ENCODE measurements at regions not wholly inside any gene's neighbourhood (a gene's known extent, or its start where the extent isn't known, plus 50 kb on each side); places are given as distances from the start of the nearest gene placed in this dataset.

- ATAC-seq (no peak), DNase-seq (no peak)
- no peaks in the 10 kb centered on the region for H3K4me1 ChIP-seq (ENCODE audit: control insufficient read depth in 2 of 2, insufficient read depth in 2 of 2, low read length in 2 of 2)
- intact Hi-C loops (cut with micrococcal nuclease) = no loop called here
- POLR2A ChIA-PET = no interaction called here
- Mint-ChIP-seq H3K27ac (no peak overlapping the region), H3K27me3 (peaks cover 0 to 4% (median 0%) of the 10 kb centered on the region in 5 donors), H3K4me3 (no peak overlapping the region), H3K9me3 (peaks cover 0 to 43% (median 22%) of the 10 kb centered on the region in 11 donors), H3K36me3 (peaks cover 2 to 34% (median 27%) of the 10 kb centered on the region in 5 donors), H3K4me1 (no peaks in the 10 kb centered on the region)
- no peak overlapping the region for H3K4me3 ChIP-seq (ENCODE audit: low read length)
- CTCF ChIA-PET = no interaction called here
- no peaks in the 10 kb centered on the region for H3K27me3 ChIP-seq (ENCODE audit: control insufficient read depth in 2 of 2, insufficient read depth in 2 of 2, low read length in 2 of 2)
- H3K27ac ChIP-seq (ENCODE audit: low read depth, low read length) = no peak overlapping the region
- peaks cover 0 to 5% (median 0%) of the 10 kb centered on the region in 3 experiments for H3K36me3 ChIP-seq (ENCODE audit: control insufficient read depth in 2 of 3, insufficient read depth in 3 of 3, low read length in 3 of 3)
- H3K9me3 ChIP-seq (ENCODE audit: control insufficient read depth in 2 of 3, low read length in 3 of 3) = peaks cover 0 to 27% (median 4%) of the 10 kb centered on the region in 3 experiments
Observed at GRCh38 chr19:5253406-5254110, 87.1 kb downstream of the PTPRS start.

- Mint-ChIP-seq H3K9me3 (peaks cover 0 to 38% (median 16%) of the 10 kb centered on the region in 11 donors), H3K27me3 (peaks cover 0 to 5% (median 0%) of the 10 kb centered on the region in 5 donors), H3K4me3 (no peak overlapping the region), H3K27ac (no peak overlapping the region), H3K36me3 (peaks cover 2 to 31% (median 27%) of the 10 kb centered on the region in 5 donors), H3K4me1 (no peaks in the 10 kb centered on the region)
- Histone ChIP-seq H3K4me3 (ENCODE audit: low read length) (no peak overlapping the region), H3K9me3 (ENCODE audit: control insufficient read depth in 2 of 3, low read length in 3 of 3) (peaks cover 0 to 19% (median under 1%) of the 10 kb centered on the region in 3 experiments), H3K36me3 (ENCODE audit: control insufficient read depth in 2 of 3, insufficient read depth in 3 of 3, low read length in 3 of 3) (peaks cover 0 to 5% (median 0%) of the 10 kb centered on the region in 3 experiments), H3K4me1 (ENCODE audit: control insufficient read depth in 2 of 2, insufficient read depth in 2 of 2, low read length in 2 of 2) (no peaks in the 10 kb centered on the region), H3K27me3 (ENCODE audit: control insufficient read depth in 2 of 2, insufficient read depth in 2 of 2, low read length in 2 of 2) (no peaks in the 10 kb centered on the region), H3K27ac (ENCODE audit: low read depth, low read length) (no peak overlapping the region)
- DNase-seq (no peak), ATAC-seq (no peak)
- intact Hi-C loops (cut with micrococcal nuclease) = no loop called here
- ChIA-PET CTCF (no interaction called here), POLR2A (no interaction called here)
Observed at GRCh38 chr19:5251096-5252065, 89.2 kb downstream of the PTPRS start.

GRCh38 chr19:5250127-5250659, 90.4 kb downstream of the PTPRS start:
- Histone ChIP-seq H3K4me3 (ENCODE audit: low read length) (no peak overlapping the region), H3K4me1 (ENCODE audit: control insufficient read depth in 2 of 2, insufficient read depth in 2 of 2, low read length in 2 of 2) (no peaks in the 10 kb centered on the region), H3K27ac (ENCODE audit: low read depth, low read length) (no peak overlapping the region), H3K27me3 (ENCODE audit: control insufficient read depth in 2 of 2, insufficient read depth in 2 of 2, low read length in 2 of 2) (no peaks in the 10 kb centered on the region), H3K9me3 (ENCODE audit: control insufficient read depth in 2 of 3, low read length in 3 of 3) (peaks cover 0 to 9% (median 0%) of the 10 kb centered on the region in 3 experiments), H3K36me3 (ENCODE audit: control insufficient read depth in 2 of 3, insufficient read depth in 3 of 3, low read length in 3 of 3) (peaks cover 0 to 5% (median 0%) of the 10 kb centered on the region in 3 experiments)
- ATAC-seq (no peak), DNase-seq (no peak)
- intact Hi-C loops (cut with micrococcal nuclease) = no loop called here
- H3K27ac Mint-ChIP-seq = no peak overlapping the region
- no peak overlapping the region for H3K4me3 Mint-ChIP-seq
- H3K9me3 Mint-ChIP-seq = peaks cover 0 to 26% (median 12%) of the 10 kb centered on the region in 11 donors
- H3K27me3 Mint-ChIP-seq = peaks cover 0 to 5% (median 0%) of the 10 kb centered on the region in 5 donors
- H3K36me3 Mint-ChIP-seq = peaks cover under 1 to 21% (median 15%) of the 10 kb centered on the region in 5 donors
- ChIA-PET CTCF (no interaction called here), POLR2A (no interaction called here)
- H3K4me1 Mint-ChIP-seq = no peaks in the 10 kb centered on the region

GRCh38 chr19:5249526-5249925, 91.1 kb downstream of the PTPRS start:
- H3K9me3 Mint-ChIP-seq = peaks cover 0 to 19% (median 7%) of the 10 kb centered on the region in 11 donors
- H3K36me3 Mint-ChIP-seq = peaks cover 0 to 18% (median 10%) of the 10 kb centered on the region in 5 donors
- Histone ChIP-seq H3K4me1 (ENCODE audit: control insufficient read depth in 2 of 2, insufficient read depth in 2 of 2, low read length in 2 of 2) (no peaks in the 10 kb centered on the region), H3K36me3 (ENCODE audit: control insufficient read depth in 2 of 3, insufficient read depth in 3 of 3, low read length in 3 of 3) (no peaks in the 10 kb centered on the region), H3K4me3 (ENCODE audit: low read length) (no peak overlapping the region), H3K27ac (ENCODE audit: low read depth, low read length) (no peak overlapping the region), H3K27me3 (ENCODE audit: control insufficient read depth in 2 of 2, insufficient read depth in 2 of 2, low read length in 2 of 2) (no peaks in the 10 kb centered on the region), H3K9me3 (ENCODE audit: control insufficient read depth in 2 of 3, low read length in 3 of 3) (peaks cover 0 to 2% (median 0%) of the 10 kb centered on the region in 3 experiments)
- H3K4me1 Mint-ChIP-seq = no peaks in the 10 kb centered on the region
- H3K4me3 Mint-ChIP-seq = no peak overlapping the region
- POLR2A ChIA-PET = no interaction called here
- CTCF ChIA-PET = interaction anchor here (0.5 kb wide), 1 partner anchor 214 kb away, joined by 4 read pairs; no protein-coding TSS in a partner anchor
- ATAC-seq = no peak
- DNase-seq = no peak
- H3K27me3 Mint-ChIP-seq = peaks cover 0 to 5% (median 0%) of the 10 kb centered on the region in 5 donors
- no peak overlapping the region for H3K27ac Mint-ChIP-seq
- intact Hi-C loops (cut with micrococcal nuclease) = no loop called here

GRCh38 chr19:5247957-5248705, 92.5 kb downstream of the PTPRS start:
- Histone ChIP-seq H3K4me1 (ENCODE audit: control insufficient read depth in 2 of 2, insufficient read depth in 2 of 2, low read length in 2 of 2) (no peaks in the 10 kb centered on the region), H3K9me3 (ENCODE audit: control insufficient read depth in 2 of 3, low read length in 3 of 3) (no peaks in the 10 kb centered on the region), H3K4me3 (ENCODE audit: low read length) (no peak overlapping the region), H3K27me3 (ENCODE audit: control insufficient read depth in 2 of 2, insufficient read depth in 2 of 2, low read length in 2 of 2) (no peaks in the 10 kb centered on the region), H3K36me3 (ENCODE audit: control insufficient read depth in 2 of 3, insufficient read depth in 3 of 3, low read length in 3 of 3) (no peaks in the 10 kb centered on the region), H3K27ac (ENCODE audit: low read depth, low read length) (no peak overlapping the region)
- intact Hi-C loops (cut with micrococcal nuclease) = no loop called here
- ChIA-PET CTCF (no interaction called here), POLR2A (no interaction called here)
- no peak for DNase-seq
- no peak overlapping the region for H3K27ac Mint-ChIP-seq
- H3K4me1 Mint-ChIP-seq = no peaks in the 10 kb centered on the region
- peaks cover 0 to 5% (median 0%) of the 10 kb centered on the region in 5 donors for H3K27me3 Mint-ChIP-seq
- H3K9me3 Mint-ChIP-seq = peaks cover 0 to 5% (median 2%) of the 10 kb centered on the region in 11 donors
- H3K36me3 Mint-ChIP-seq = peaks cover 0 to 8% (median 4%) of the 10 kb centered on the region in 5 donors
- ATAC-seq = no peak
- no peak overlapping the region for H3K4me3 Mint-ChIP-seq

GRCh38 chr19:5246554-5247155, 94.0 kb downstream of the PTPRS start:
- no peaks in the 10 kb centered on the region for H3K4me1 Mint-ChIP-seq
- peaks cover 0 to 5% (median 0%) of the 10 kb centered on the region in 5 donors for H3K27me3 Mint-ChIP-seq
- H3K27me3 ChIP-seq (ENCODE audit: control insufficient read depth in 2 of 2, insufficient read depth in 2 of 2, low read length in 2 of 2) = no peaks in the 10 kb centered on the region
- H3K36me3 Mint-ChIP-seq = peaks cover 0 to 8% (median 3%) of the 10 kb centered on the region in 5 donors
- H3K4me3 Mint-ChIP-seq = no peak overlapping the region
- DNase-seq (no peak), ATAC-seq (no peak)
- intact Hi-C loops (cut with micrococcal nuclease) = no loop called here
- H3K4me3 ChIP-seq (ENCODE audit: low read length) = no peak overlapping the region
- CTCF ChIA-PET = no interaction called here
- H3K27ac Mint-ChIP-seq = no peak overlapping the region
- H3K9me3 ChIP-seq (ENCODE audit: control insufficient read depth in 2 of 3, low read length in 3 of 3) = no peaks in the 10 kb centered on the region
- POLR2A ChIA-PET = no interaction called here
- peaks cover 0 to 2% (median 0%) of the 10 kb centered on the region in 11 donors for H3K9me3 Mint-ChIP-seq
- H3K36me3 ChIP-seq (ENCODE audit: control insufficient read depth in 2 of 3, insufficient read depth in 3 of 3, low read length in 3 of 3) = no peaks in the 10 kb centered on the region
- no peaks in the 10 kb centered on the region for H3K4me1 ChIP-seq (ENCODE audit: control insufficient read depth in 2 of 2, insufficient read depth in 2 of 2, low read length in 2 of 2)
- H3K27ac ChIP-seq (ENCODE audit: low read depth, low read length) = no peak overlapping the region
